IPS DF 6.9 (cell line): ENCODE measurements at regions not wholly inside any gene's neighbourhood (a gene's known extent, or its start where the extent isn't known, plus 50 kb on each side); places are given as distances from the start of the nearest gene placed in this dataset.

Experiments used
- DNase-seq: peaks from one replicate; pipeline ENCODE4 v3.0.0-alpha.2; 2013; ENCODE audit warnings: low read depth, low spot score
- H3K27ac ChIP-seq: one replicate; pipeline ENCODE4 v1.5.1; 2013; ENCODE audit warnings: low read length, control low read depth
- H3K27me3 ChIP-seq: 2 replicates; pipeline ENCODE4 v1.6.1; 2013; ENCODE audit warnings: mild to moderate bottlenecking, low read length; ENCODE audit not compliant: control insufficient read depth, insufficient read depth
- H3K36me3 ChIP-seq: 2 replicates; pipeline ENCODE4 v1.6.1; 2013; ENCODE audit warnings: low read length; ENCODE audit not compliant: control insufficient read depth, insufficient read depth
- H3K4me1 ChIP-seq: 2 replicates; pipeline ENCODE4 v1.6.1; 2013; ENCODE audit warnings: low read length; ENCODE audit not compliant: control insufficient read depth, insufficient read depth
- H3K4me3 ChIP-seq: 2 replicates; pipeline ENCODE4 v1.5.1; 2013; ENCODE audit warnings: mild to moderate bottlenecking, low read length
- H3K9me3 ChIP-seq: 2 replicates; pipeline ENCODE4 v1.6.1; 2013; ENCODE audit warnings: low read length, inconsistent platforms; ENCODE audit not compliant: control insufficient read depth, insufficient read depth
- WGBS: extraction: QIAGEN DNeasy Blood & Tissue Kit; methylation state at CpG from one replicate; pipeline ENCODE4 v1.1.7; 2013; ENCODE audit warnings: mixed read lengths, missing lambda C conversion rate; ENCODE audit not compliant: insufficient read length, insufficient coverage; 5-methylcytosine and 5-hydroxymethylcytosine counted together

DNA sequence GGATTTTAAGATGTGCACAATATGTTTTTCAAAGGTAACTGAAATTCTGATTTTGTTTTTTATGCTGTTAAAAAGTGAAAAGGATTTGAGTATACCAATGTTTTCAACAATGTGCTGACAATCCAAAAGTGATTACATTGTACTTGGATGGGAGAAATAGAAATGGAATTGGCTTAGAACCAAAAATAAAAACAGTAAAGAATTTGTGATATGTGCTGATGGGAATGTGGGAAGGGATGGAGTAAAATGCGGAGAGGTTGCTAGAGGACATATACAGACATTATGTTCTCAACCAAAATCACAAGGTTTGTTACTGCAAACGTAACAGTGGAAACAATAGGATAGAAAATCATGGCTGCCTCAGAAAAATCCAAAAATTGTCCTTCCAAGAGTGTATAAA, 279.3 kb upstream of the TENM4 start:
- no peaks in the 10 kb centered on the region for H3K9me3 ChIP-seq
- H3K36me3 ChIP-seq, result no peaks in the 10 kb centered on the region
- no peak for DNase-seq
- H3K4me3 ChIP-seq, result no peak overlapping the region
- H3K27me3 ChIP-seq, result no peaks in the 10 kb centered on the region
- H3K27ac ChIP-seq, result no peak overlapping the region
- 0 out of 2 replicates have a peak, but pooled peaks cover 2% of the 10 kb centered on the region for H3K4me1 ChIP-seq
- 100% methylated on average over 1 of the region's 2 CpGs for WGBS

DNA sequence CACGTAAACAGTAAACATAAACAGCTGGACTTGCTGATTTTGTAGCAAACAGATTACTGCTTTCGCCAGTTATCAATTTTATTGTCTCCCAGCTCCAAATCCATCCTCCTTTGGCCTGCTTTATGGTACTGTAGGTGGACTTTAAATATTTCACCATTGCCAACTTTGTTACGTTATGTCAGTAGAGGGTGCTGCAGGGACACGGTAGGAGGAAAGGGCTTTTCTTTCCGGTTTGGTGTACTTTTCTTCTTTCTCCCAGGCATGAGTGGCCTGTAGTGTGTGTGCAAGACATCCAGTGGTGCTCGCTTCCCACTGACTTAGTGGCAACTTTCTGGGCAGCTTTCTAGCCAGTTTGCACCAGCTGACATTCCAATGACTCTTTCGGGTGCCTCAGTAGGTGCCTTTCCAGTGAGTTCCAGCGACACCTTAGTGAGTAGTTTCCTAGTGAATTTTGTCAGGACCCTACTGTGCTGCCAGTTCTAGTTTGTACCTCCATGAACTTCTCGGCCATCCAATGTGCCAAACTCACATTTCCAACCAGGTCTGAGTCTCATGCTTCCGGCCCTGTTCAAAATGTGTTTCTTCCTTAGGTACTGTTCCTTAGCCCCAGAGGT, 267.6 kb upstream of the TENM4 start:
- no peak overlapping the region for H3K4me3 ChIP-seq
- WGBS, result no CpG with 5 or more reads among the region's 10 CpGs
- no peaks in the 10 kb centered on the region for H3K4me1 ChIP-seq
- no peaks in the 10 kb centered on the region for H3K9me3 ChIP-seq
- H3K27ac ChIP-seq, result no peak overlapping the region
- DNase-seq, result peak; percentile 45
- H3K36me3 ChIP-seq, result no peaks in the 10 kb centered on the region
- no peaks in the 10 kb centered on the region for H3K27me3 ChIP-seq

DNA sequence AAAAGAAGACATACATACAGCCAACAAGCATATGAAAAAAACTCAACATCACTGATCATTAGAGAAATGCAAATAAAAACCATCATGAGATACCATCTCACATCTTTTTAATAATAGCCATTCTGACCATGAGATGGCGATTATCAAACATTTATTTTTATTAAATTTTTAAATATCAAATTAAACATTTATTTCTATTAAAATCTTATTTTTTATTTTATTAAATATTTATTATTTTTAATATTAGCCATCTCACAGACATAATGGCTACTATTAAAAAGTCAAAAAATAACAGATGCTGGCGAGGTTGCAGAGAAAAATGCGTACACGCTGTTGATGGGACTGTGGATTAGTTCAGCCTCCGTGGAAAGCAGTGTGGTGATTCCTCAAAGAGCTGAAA, 264.8 kb upstream of the TENM4 start:
- no peaks in the 10 kb centered on the region for H3K9me3 ChIP-seq
- no peak overlapping the region for H3K4me3 ChIP-seq
- no peak overlapping the region for H3K27ac ChIP-seq
- H3K36me3 ChIP-seq, result no peaks in the 10 kb centered on the region
- H3K4me1 ChIP-seq, result no peaks in the 10 kb centered on the region
- no peaks in the 10 kb centered on the region for H3K27me3 ChIP-seq
- WGBS, result 100% methylated on average over 1 of the region's 5 CpGs
- DNase-seq, result no peak

DNA sequence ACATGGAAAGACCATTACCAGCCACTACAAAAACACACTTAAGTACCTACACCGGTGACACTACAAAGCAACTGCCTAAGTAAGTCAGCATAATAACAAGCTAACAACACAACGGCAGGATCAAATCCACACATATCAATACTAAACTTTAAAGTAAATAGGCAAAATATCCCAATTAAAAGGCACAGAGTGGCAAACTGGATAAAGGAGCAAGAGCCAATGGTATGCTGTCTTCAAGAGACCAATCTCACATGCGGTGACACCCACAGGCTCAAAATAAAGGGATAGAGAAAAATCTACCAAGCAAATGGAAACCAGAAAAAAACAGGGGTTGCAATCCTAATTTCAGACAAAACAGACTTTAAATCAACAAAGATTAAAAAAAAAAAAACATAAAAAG, 261.5 kb upstream of the TENM4 start:
- no CpG with 5 or more reads among the region's 3 CpGs for WGBS
- no peak for DNase-seq

DNA sequence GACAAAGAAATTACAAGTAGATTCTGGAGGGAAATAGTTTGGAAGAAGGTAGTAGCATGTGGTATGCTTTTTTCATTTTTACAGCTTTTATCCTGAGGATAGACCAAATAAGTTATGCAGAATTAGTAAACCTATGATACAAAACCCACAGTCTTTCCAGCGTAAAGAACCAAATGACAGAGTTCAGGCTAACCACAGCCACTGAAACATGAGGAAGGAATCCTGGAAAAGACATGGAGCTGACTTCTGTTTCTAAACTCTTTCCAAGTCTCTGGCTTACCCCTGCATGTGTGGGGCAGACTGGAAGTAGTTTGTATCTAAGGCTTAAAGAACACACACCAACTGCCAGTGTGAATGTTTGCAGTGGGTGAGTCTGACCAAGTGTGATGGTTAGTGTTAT, 258.4 kb upstream of the TENM4 start:
- Histone ChIP-seq H3K9me3 (no peaks in the 10 kb centered on the region), H3K27me3 (no peaks in the 10 kb centered on the region), H3K4me3 (no peak overlapping the region), H3K36me3 (no peaks in the 10 kb centered on the region), H3K27ac (no peak overlapping the region), H3K4me1 (no peaks in the 10 kb centered on the region)
- WGBS, result no CpG with 5 or more reads among the region's 1 CpG
- DNase-seq, result no peak

More for the DNA sequence above, 261.5 kb upstream of the TENM4 start:
- Histone ChIP-seq H3K9me3 (no peaks in the 10 kb centered on the region), H3K36me3 (no peaks in the 10 kb centered on the region), H3K27me3 (no peaks in the 10 kb centered on the region), H3K4me3 (no peak overlapping the region), H3K27ac (no peak overlapping the region), H3K4me1 (no peaks in the 10 kb centered on the region)

DNA sequence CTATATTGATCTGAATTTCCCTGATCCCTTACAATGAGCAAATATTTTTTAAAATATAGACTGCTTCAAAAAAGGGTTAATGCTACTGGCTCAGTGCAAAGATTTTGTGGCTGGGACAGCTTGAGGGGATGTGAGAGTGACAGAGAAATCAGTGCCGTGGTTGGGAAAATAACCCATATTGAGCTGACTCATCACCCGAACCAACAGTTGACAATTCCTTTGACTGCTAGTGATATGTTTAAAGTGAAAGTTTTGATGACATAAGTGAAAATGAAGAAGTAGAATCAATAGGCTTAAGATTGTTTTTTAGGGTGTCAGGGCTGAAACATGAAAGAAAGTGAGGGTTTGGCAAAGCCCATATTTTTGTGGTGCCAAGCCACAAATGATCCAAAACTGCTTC, 257.1 kb upstream of the TENM4 start:
- no CpG with 5 or more reads among the region's 2 CpGs for WGBS
- Histone ChIP-seq H3K9me3 (no peaks in the 10 kb centered on the region), H3K36me3 (no peaks in the 10 kb centered on the region), H3K4me1 (no peaks in the 10 kb centered on the region), H3K27ac (no peak overlapping the region), H3K4me3 (no peak overlapping the region), H3K27me3 (no peaks in the 10 kb centered on the region)
- DNase-seq, result no peak

DNA sequence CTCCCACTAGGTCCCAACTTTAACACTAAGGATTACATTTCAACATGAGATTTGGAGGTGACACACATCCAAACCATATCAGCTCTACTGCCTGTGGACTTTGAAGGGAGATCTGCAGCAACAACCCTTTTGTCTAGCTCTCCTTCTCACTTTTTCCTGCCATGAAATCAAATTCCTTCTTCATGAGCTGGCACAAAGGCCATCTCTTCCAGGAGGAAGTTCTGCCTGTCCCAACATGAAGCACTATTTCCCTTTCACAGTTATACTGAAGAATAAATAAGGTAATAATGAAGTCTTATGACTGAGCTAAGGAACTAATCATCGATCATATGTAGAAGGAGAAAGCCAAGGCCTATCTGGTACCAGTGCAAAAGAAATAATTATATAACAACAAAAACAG, 253.5 kb upstream of the TENM4 start:
- Histone ChIP-seq H3K9me3 (no peaks in the 10 kb centered on the region), H3K4me1 (no peaks in the 10 kb centered on the region), H3K27ac (no peak overlapping the region), H3K27me3 (no peaks in the 10 kb centered on the region), H3K4me3 (no peak overlapping the region), H3K36me3 (no peaks in the 10 kb centered on the region)
- no peak for DNase-seq
- WGBS, result no CpG with 5 or more reads among the region's 1 CpG

DNA sequence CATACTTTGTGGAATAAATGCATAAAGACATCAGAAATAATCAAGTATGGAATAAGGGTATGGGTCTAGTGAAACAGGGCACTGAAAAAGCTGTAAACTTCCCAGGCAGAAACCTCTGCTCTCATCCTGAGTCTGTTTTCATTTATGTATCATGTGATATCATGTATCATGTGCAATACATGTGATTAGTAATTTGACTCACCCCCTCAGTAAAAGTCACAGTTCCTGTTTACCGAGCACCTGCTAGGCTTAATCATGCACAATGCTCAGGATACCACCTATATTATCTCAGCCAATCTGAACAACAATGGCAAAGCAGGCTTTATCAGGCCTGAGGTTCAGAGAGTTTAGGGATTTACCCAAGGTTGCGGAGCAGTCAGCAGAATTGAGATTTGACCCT, 250.6 kb upstream of the TENM4 start:
- no peaks in the 10 kb centered on the region for H3K36me3 ChIP-seq
- WGBS, result no CpG with 5 or more reads among the region's 2 CpGs
- DNase-seq, result no peak
- no peak overlapping the region for H3K27ac ChIP-seq
- H3K9me3 ChIP-seq, result no peaks in the 10 kb centered on the region
- no peak overlapping the region for H3K4me3 ChIP-seq
- no peaks in the 10 kb centered on the region for H3K27me3 ChIP-seq
- H3K4me1 ChIP-seq, result no peaks in the 10 kb centered on the region

DNA sequence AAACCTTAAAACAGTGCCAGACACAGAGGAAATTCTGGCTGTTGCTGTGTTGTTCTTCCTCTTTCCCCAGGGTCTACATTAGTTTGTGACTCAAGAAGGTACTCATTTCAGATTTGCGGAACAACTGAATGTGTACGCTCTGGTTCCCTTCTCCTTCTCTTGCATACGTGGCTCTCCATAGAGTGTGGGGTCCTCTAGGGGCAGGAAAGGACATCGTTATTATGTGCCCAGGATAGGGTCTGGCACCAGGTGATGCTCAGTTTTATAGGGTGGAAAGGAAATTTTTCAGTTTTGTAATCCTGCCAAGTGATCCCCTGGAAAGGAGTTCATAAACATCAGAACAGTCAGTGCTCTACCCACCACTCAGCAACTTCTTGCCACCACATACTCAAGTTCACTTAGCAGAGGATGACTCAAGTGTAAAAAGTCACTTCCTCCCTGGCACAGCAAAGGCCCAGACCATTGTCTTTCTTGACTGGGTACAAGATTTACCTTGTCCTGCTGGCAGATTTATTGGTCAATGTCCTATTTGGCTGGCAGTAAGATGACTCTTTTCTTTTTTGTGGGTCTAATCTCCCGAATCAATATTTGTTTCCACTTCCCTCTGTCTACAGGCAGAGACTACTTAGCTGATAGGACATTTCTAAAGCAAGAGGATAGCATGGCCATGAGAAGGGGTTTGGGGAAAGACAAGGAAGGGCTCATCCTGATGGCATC, 246.0 kb upstream of the TENM4 start:
- WGBS, result no CpG with 5 or more reads among the region's 5 CpGs
- H3K27ac ChIP-seq, result no peak overlapping the region
- no peak for DNase-seq

DNA sequence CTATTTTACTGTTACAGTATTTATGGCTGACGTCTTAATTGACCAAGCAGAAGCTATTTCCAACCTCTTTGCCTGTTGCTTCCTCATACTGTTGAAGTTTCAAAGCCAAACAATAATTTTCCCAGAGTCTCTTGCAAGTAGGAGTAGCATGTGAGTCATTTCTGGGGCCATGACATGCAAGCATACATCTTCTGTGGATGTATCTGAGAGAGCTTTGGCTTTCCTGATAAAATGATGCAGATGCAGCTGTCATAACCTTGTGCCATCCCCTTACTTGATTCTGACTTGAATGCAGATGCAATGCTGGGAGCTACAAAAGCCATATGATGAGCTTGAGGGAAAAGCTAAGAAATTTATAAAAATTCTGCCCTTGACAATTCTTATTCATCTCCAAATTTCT, 243.1 kb upstream of the TENM4 start:
- Histone ChIP-seq H3K4me1 (no peaks in the 10 kb centered on the region; the same call in 1 of the 2 replicates), H3K4me3 (no peak overlapping the region), H3K36me3 (no peaks in the 10 kb centered on the region), H3K27me3 (no peaks in the 10 kb centered on the region), H3K27ac (no peak overlapping the region), H3K9me3 (no peaks in the 10 kb centered on the region)
- WGBS, result no CpG with 5 or more reads among the region's 1 CpG
- no peak for DNase-seq

More for the DNA sequence above, 246.0 kb upstream of the TENM4 start:
- Histone ChIP-seq H3K36me3 (no peaks in the 10 kb centered on the region), H3K4me3 (no peak overlapping the region), H3K4me1 (no peaks in the 10 kb centered on the region), H3K9me3 (no peaks in the 10 kb centered on the region), H3K27me3 (no peaks in the 10 kb centered on the region)
